GM12864 (cell line): ENCODE measurements at regions not wholly inside any gene's neighbourhood (a gene's known extent, or its start where the extent isn't known, plus 50 kb on each side); places are given as distances from the start of the nearest gene placed in this dataset.

Experiments used
- DNase-seq: peaks from one replicate; pipeline ENCODE4 v3.0.0-alpha.2; 2011; ENCODE audit warnings: low read depth
- H3K4me3 ChIP-seq: 2 replicates; pipeline ENCODE4 v1.5.1; 2011; ENCODE audit warnings: mild to moderate bottlenecking, low read depth, low read length, control low read depth
- TF ChIP-seq, protein P1 (sequence below): IDR thresholded peaks from 2 replicates; pipeline ENCODE4 v1.5.1; 2011; ENCODE audit warnings: low read depth, mild to moderate bottlenecking, moderate library complexity, low read length, control low read depth, inconsistent platforms; ENCODE audit errors: missing control alignments

GRCh38 chr13:97858161-97858560 is 95.3 kb upstream of the IPO5 start:
- no peak overlapping the region for H3K4me3 ChIP-seq
- TF ChIP-seq, protein P1, sequence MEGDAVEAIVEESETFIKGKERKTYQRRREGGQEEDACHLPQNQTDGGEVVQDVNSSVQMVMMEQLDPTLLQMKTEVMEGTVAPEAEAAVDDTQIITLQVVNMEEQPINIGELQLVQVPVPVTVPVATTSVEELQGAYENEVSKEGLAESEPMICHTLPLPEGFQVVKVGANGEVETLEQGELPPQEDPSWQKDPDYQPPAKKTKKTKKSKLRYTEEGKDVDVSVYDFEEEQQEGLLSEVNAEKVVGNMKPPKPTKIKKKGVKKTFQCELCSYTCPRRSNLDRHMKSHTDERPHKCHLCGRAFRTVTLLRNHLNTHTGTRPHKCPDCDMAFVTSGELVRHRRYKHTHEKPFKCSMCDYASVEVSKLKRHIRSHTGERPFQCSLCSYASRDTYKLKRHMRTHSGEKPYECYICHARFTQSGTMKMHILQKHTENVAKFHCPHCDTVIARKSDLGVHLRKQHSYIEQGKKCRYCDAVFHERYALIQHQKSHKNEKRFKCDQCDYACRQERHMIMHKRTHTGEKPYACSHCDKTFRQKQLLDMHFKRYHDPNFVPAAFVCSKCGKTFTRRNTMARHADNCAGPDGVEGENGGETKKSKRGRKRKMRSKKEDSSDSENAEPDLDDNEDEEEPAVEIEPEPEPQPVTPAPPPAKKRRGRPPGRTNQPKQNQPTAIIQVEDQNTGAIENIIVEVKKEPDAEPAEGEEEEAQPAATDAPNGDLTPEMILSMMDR, result no peak
- DNase-seq, result no peak

GRCh38 chr13:97866346-97866745 is 87.1 kb upstream of the IPO5 start:
- no peak overlapping the region for H3K4me3 ChIP-seq
- TF ChIP-seq, protein P1, result no peak
- DNase-seq, result no peak

DNA sequence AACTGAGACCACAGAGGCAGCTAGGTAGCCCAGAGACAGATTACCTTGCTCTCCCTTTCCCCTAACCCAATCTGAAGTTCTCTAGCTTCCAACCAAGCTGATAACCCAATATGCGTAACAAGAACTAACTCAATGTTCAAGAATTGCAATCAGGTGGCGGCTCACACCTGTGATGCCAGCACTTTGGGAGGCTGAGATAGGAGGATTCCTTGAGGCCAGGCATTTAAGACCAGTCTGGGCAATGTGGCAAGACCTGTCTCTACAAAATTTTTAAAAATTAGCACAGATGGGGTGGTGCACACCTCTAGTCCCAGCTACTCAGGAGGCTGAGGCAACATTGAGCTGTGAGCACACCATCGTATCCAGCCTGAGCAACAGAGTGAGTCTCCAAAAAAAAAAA is 86.7 kb upstream of the IPO5 start:
- no peak overlapping the region for H3K4me3 ChIP-seq
- TF ChIP-seq, protein P1, result no peak
- no peak for DNase-seq

- no peak overlapping the region for H3K4me3 ChIP-seq
- DNase-seq, result no peak
- TF ChIP-seq, protein P1, result no peak
Observed at GRCh38 chr13:97873398-97873797, 80.1 kb upstream of the IPO5 start.

- no peak overlapping the region for H3K4me3 ChIP-seq
- DNase-seq, result no peak
- TF ChIP-seq, protein P1, result no peak
Observed at GRCh38 chr13:97875218-97875617, 78.3 kb upstream of the IPO5 start.

GRCh38 chr13:97875911-97876310 is 77.6 kb upstream of the IPO5 start:
- H3K4me3 ChIP-seq, result no peak overlapping the region
- TF ChIP-seq, protein P1, result no peak
- DNase-seq, result no peak
